Stomach smooth muscle (tissue), 2 donors: ENCODE measurements at regions not wholly inside any gene's neighbourhood (a gene's known extent, or its start where the extent isn't known, plus 50 kb on each side); places are given as distances from the start of the nearest gene placed in this dataset.

Experiments used
- H3K27ac ChIP-seq: one replicate; pipeline ENCODE4 v1.7.0; 2013; ENCODE audit warnings: mild to moderate bottlenecking, low read length, inconsistent platforms
- H3K27me3 ChIP-seq, 2 donors: one replicate each; pipeline ENCODE4 v1.7.0; 2013; ENCODE audit warnings: low read length in 2 of 2; ENCODE audit not compliant: insufficient read depth in 2 of 2, control insufficient read depth in 1 of 2
- H3K36me3 ChIP-seq, 2 donors: one replicate each; pipeline ENCODE4 v1.7.0; 2013; ENCODE audit warnings: low read length in 2 of 2; ENCODE audit not compliant: control insufficient read depth in 2 of 2, insufficient read depth in 2 of 2
- H3K4me1 ChIP-seq: one replicate; pipeline ENCODE4 v1.7.0; 2013; ENCODE audit warnings: low read length; ENCODE audit not compliant: control insufficient read depth, insufficient read depth
- H3K4me3 ChIP-seq, 2 donors: one replicate each; pipeline ENCODE4 v1.7.0; 2013; ENCODE audit warnings: low read length in 2 of 2
- H3K9ac ChIP-seq, 2 donors: one replicate each; pipeline ENCODE4 v1.7.0; 2013; ENCODE audit warnings: low read length in 2 of 2, mild to moderate bottlenecking in 1 of 2
- H3K9me3 ChIP-seq, 2 donors: one replicate each; pipeline ENCODE4 v1.7.0; 2013; ENCODE audit warnings: low read length in 2 of 2; ENCODE audit not compliant: control insufficient read depth in 2 of 2
- donor health status: healthy.
- donor health status: Pancreatic carcinoma.

DNA sequence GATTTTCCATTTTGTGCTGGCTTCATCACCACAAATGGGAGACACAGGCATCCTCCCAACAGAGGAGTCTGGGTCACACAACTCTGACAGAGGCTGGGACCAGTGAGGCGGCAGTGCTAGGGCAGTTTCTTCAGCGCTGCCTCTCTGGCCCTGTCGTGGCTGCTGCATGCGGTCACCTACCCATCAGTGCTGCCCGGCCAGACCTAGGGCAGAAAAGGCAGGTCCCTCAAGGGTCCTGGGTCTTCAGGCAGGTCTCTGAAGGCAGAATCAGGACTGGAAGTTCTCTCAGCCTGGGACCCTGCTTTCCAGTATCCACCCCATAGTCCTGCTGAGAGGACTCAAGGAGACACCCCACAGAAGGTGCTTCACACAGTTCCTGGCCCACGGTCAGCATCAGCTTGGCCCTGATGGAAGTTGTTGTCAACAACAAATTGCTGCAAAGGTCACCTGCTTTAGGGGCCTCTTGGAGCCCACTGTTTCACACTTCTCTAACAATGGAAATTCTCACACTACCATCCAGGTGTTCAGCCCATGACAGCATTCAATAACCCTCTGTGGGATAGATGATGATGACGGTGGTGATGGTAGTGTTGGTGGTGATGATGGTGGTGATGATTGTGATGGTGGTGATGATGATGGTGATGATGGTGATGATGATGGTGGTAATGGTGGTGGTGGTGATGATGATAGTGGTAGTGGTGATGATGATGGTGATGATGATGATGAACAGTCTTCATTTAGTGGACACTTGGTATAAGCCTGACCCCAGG is 146.4 kb upstream of the PPP1R26 start:
- no peak overlapping the region for H3K4me3 ChIP-seq
- H3K36me3 ChIP-seq = no peaks in the 10 kb centered on the region
- no peak overlapping the region for H3K9ac ChIP-seq
- no peaks in the 10 kb centered on the region for H3K9me3 ChIP-seq
- peaks cover 0 to 12% of the 10 kb centered on the region in 2 donors for H3K27me3 ChIP-seq
- H3K4me1 ChIP-seq = no peaks in the 10 kb centered on the region
- no peak overlapping the region for H3K27ac ChIP-seq

DNA sequence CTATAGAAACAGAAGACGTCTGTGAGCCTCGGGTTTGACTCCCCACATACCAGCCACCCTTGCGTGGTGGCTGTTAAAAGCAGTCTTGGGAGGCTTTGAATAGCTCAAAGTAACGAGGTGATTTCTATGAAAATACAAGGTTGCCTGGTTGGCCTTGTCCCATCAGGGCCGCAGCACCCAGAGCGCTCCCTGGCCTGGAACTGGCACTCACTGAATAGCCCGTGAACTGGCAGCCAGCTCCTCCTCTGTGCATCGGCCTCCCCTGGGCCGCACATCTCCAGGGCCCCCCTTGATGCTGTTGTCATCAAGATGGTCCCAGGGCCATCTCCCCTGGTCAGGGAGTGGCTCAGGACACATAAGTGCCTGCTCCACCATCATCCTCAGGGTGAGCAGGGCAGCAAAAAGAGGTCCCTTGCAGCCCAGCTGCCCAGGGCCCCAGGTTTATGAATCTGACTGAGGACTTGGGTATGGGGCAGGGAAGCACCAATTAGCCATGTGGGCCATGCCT is 144.6 kb upstream of the PPP1R26 start:
- Histone ChIP-seq H3K4me1 (no peaks in the 10 kb centered on the region), H3K9me3 (no peaks in the 10 kb centered on the region), H3K9ac (no peak overlapping the region), H3K4me3 (no peak overlapping the region), H3K36me3 (no peaks in the 10 kb centered on the region), H3K27ac (no peak overlapping the region), H3K27me3 (peaks cover 4 to 17% of the 10 kb centered on the region in 2 donors)

DNA sequence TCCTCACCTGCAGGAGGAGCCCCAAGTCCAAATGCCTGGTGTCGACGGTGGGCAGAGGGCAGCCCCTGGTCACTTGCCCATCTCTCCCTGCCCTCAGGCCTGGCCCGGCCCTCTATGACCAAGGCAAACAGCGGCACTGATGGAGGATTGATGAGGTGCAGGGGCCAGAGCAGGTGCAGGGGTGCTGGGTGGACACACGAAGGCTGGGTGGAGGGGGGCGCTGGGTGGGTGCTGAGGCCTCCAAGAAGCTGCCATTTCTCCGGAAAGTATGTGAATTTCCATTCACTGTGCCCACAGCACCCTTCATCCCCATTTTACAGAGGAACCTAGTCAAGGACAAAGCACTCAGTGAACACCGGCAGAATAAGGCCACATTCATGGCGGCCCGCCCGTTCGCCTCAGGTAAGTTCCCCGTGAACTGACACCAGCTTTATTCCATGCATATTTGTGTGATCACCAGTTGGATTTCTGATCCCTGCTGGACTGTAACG is 143.8 kb upstream of the PPP1R26 start:
- Histone ChIP-seq H3K27me3 (peaks cover 4 to 18% of the 10 kb centered on the region in 2 donors), H3K9ac (no peak overlapping the region), H3K27ac (no peak overlapping the region), H3K9me3 (no peaks in the 10 kb centered on the region), H3K4me3 (no peak overlapping the region), H3K4me1 (peaks cover 2% of the 10 kb centered on the region), H3K36me3 (no peaks in the 10 kb centered on the region)

DNA sequence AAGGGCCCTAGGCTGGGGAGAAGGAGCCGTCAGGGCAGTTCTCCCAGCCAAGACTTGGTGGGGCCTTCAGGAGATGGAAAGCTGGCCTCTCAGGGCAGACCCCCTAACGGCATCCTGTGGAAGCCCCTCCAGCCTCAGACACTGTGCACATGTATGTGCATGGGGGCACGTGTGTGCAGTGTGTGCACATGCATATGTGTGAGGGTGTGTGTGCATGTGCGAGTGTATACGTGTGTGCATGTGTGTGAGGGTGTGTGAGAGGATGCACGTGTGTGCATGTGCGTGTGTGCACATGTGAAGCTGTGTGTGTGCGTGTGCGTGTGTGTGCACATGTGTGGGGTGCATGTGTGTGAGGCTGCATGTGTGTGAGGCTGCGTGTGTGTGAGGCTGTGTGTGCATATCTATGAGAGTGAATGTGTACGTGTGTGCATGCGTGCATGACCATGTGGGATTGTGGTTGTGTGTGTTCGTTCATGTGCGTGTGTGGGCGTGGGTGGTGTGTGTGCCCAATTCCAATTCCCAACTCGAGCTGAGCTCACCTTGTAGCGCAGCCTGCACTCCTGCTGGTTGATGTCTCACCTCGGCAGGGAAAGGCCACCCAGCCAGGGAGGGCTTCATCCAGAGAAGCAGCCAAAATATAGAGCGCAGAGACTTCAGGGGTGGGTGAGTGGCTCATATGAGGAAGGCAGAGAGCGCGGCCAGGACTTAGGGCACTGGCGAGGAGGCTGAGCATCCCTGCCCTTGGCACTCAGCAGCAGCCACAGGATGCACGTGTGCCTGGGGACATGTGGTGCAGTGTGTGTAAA is 142.7 kb upstream of the PPP1R26 start:
- H3K4me1 ChIP-seq = peaks cover 3% of the 10 kb centered on the region
- H3K9ac ChIP-seq = no peak overlapping the region
- H3K27me3 ChIP-seq = peaks cover 4 to 18% of the 10 kb centered on the region in 2 donors
- H3K27ac ChIP-seq = no peak overlapping the region
- no peaks in the 10 kb centered on the region for H3K36me3 ChIP-seq
- no peak overlapping the region for H3K4me3 ChIP-seq
- H3K9me3 ChIP-seq = no peaks in the 10 kb centered on the region

DNA sequence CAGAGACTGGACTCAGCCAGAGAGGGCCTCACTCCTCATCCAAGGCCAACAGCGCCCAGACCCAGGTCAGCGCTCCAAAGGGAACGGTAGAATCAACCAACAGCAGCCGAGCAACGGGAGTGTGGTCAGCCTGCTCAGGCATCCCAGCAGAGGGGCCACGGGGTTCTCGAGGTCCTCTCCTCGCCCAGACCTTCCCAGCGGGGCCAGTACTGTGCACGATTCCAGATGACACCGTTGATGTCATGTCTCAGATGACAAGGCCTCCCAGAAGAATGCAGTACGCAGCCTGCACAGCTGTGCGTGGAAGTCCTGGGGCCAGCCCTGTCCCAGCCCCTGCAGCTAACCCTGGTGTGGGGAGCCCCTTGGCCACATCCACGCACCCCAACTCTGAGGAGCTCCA is 141.0 kb upstream of the PPP1R26 start:
- Histone ChIP-seq H3K9me3 (no peaks in the 10 kb centered on the region), H3K4me3 (no peak overlapping the region), H3K27ac (no peak overlapping the region), H3K9ac (no peak overlapping the region), H3K4me1 (peaks cover 3% of the 10 kb centered on the region), H3K36me3 (no peaks in the 10 kb centered on the region), H3K27me3 (peaks cover 6 to 23% of the 10 kb centered on the region in 2 donors)

DNA sequence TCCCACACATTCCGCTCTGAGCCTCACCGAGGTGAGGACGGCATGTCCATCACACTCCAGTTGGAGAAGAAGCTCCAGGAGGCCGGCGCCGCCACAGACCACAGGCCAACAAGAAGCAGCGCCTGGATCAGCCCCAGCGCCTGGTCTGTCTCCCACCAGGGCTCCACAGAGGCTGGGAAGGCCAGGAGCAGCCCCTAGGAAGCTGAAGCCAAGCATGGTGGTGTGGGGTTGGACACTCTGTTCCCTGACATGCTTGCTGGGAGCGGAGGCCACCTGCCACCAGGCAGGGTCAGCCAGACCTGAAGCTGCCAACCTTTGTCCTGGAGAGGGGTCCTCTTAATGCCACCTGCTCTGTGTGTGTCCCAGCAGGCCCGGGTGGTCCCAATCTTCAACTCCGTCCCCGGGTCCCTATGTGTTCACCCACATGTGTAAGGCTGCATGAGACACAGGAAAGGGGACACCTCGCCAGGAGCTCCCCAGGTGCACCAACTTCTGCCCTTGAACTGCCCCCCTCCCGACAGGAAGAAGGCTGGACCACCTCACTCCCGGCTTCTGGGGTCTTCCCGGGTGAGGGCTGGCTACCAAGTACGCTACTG is 140.1 kb upstream of the PPP1R26 start:
- peaks cover 13 to 30% of the 10 kb centered on the region in 2 donors for H3K27me3 ChIP-seq
- no peak overlapping the region for H3K9ac ChIP-seq
- H3K36me3 ChIP-seq = no peaks in the 10 kb centered on the region
- peaks cover 5% of the 10 kb centered on the region for H3K4me1 ChIP-seq
- no peak overlapping the region for H3K27ac ChIP-seq
- H3K9me3 ChIP-seq = no peaks in the 10 kb centered on the region
- no peak overlapping the region for H3K4me3 ChIP-seq

DNA sequence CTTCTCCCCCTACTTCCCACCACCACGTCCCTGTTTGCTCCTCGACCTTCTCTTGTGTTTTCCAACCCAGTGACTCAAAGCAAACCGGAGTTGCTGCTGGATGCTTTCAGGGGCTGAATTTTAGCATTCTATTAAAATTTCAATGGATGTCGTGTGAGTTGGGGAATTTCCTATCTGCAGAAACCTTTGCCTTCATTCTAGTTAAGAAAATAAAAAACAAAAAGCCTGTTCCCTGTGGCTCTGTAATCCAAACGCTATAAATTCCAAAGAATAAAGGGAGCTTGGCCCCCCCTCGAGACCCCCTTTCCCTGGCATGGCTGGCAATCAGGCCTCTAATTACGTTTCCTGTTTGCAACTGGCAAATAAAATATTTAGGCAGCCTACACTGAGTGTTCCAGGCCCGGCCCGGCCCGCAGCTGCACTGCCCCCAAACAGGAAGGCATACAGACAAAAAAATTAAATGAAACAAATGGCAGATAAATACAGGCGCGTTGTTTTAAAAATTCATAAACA is 139.4 kb upstream of the PPP1R26 start:
- Histone ChIP-seq H3K4me1 (peaks cover 5% of the 10 kb centered on the region), H3K9ac (no peak overlapping the region), H3K9me3 (no peaks in the 10 kb centered on the region), H3K27ac (no peak overlapping the region), H3K36me3 (no peaks in the 10 kb centered on the region), H3K27me3 (peaks cover 14 to 34% of the 10 kb centered on the region in 2 donors), H3K4me3 (no peak overlapping the region)

DNA sequence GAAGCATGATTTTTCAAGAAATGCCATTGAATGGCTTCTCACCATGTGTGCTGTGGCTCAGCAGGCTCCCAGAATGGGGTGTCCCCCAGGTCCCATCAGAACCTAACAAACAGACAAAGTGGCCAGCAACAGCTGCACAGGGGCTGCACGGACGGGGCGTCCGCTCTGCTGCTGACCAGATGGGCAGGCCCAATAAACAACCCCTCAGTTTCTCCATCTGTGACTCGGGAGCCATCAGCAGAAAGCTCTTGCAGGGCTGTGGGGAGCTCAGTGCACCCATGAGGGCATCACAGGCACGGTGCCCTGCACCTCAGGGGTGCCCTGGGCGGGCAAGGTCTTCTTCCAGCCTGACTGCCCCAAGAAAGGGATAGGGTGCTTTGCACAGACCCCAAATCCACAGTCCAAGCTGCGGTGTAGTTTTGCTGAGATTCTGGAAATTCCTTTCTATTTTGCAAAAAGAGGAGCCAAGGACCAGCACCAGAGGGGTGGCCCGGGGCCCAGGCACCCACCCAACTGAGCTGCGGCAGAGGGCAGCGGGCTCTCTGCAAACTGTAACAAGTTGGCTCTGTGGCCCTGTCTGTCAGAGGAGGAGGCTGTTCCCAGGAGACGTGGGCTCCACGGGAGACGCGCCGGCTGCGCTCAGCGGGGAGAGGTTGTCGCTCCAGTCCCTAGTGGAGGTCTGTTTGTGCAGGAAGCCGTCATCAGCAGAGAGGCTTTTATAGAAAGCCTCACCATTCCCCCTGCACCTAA is 138.7 kb upstream of the PPP1R26 start:
- H3K9ac ChIP-seq = no peak overlapping the region
- no peak overlapping the region for H3K27ac ChIP-seq

DNA sequence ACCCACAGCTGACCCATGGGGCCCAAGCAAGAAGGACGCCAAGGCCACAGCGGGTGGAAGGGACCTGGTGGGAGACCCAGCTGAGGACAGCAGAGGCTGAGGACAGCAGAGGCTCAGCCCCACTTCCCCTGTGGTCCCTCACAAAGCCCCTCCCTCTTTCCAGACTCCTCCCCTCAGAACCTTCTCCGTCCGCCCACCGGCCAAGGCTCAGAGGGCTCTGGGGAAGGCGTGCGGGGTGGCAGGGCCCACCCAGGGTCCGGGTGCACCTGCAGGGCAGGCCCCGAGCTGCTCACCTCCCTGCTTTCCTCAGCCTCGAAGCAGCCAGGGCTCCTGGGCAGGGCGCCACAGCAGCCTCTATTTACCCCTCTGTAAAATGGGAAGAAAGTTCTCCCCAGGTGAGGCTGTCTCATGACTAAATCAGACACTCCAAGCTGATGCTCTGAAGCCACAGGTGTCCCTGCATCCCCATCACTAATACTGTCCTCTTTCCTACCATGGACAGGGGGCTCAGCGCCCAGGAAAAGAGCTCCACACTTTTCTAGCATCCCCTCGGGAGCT is 137.9 kb upstream of the PPP1R26 start:
- Histone ChIP-seq H3K9ac (no peak overlapping the region), H3K4me1 (peaks cover 5% of the 10 kb centered on the region), H3K9me3 (no peaks in the 10 kb centered on the region), H3K4me3 (no peak overlapping the region), H3K36me3 (no peaks in the 10 kb centered on the region), H3K27me3 (peaks cover 14 to 42% of the 10 kb centered on the region in 2 donors), H3K27ac (no peak overlapping the region)

More for the DNA sequence above, 138.7 kb upstream of the PPP1R26 start:
- Histone ChIP-seq H3K27me3 (peaks cover 14 to 39% of the 10 kb centered on the region in 2 donors), H3K9me3 (no peaks in the 10 kb centered on the region), H3K4me3 (no peak overlapping the region), H3K36me3 (no peaks in the 10 kb centered on the region), H3K4me1 (peaks cover 5% of the 10 kb centered on the region)
